GM19452 (cell line): ENCODE measurements at regions not wholly inside any gene's neighbourhood (a gene's known extent, or its start where the extent isn't known, plus 50 kb on each side); places are given as distances from the start of the nearest gene placed in this dataset.
A peak's percentile ranks its signal among the peaks of the same experiment; 100 is the strongest.

Experiments
- ATAC-seq: cut with Tn5 transposase; IDR thresholded peaks from one replicate; pipeline ENCODE4 v1.9.1; 2021; ENCODE audit not compliant: unreplicated experiment

DNA sequence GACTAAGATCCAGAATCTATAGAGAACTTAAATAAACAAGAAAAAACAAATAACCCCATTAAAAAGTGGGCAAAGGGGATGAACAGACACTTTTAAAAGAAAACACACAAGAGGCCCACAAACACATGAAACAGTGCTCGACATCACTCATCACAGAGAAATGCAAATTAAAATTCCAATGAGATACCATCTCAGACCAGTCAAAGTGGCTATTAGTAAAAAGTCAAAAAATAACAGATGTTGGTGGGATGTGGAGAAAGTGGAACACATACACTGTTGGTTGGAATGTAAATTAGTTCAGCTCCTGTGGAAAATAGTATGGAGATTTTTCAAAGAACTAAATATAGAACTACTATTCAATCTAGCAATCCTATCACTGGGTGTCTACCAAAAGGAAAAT, 143.1 kb downstream of the IFI44 start:
- no peak for ATAC-seq

DNA sequence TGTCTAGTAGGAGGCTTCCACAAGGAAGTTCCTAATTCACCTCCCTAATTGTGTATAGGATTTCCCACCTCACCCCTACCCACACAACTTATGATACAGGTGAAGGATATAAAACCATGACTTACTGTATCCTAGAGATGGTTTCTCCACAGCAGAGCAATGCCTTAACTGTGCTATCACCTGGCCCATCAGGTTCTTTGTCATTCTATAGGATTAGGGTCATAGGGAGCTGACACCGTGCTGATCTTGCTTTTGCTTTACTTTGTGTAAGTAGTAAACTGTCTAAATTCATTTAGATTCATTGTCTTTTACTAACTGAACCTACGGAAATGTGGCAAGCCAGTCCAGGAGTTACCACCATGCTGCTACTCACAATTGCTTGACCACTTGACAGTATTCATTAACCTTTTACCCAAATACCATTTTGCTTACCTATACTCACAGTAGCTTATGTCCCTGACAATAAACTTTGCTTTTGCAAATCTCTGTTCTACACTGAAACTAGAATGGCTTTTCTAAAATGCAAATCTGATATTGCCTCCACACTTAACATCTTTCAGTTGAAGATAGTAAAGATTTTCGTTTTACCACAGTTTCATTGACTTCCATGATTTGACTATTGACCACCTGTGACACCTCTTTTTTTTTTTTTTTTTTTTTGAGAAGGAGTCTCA, 147.6 kb downstream of the IFI44 start:
- ATAC-seq, result peak; percentile 77

DNA sequence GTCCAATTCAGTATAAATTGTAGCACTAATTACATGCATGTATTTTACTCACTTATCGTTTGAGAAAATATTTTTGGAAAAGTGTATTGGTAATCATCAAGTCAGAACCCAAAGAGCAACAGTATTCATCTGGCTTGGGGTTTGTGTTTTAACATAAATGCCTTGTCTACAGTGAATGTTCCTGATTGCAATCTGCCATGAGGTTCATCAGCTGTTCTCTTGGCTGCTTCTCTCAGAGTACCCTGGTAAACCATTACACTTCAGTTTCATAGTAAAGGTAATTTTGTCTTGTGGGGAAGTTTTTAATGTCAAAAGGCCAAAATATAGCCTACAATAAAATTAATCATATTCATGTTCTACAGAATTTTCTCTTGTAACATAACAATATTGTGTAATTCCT, 150.3 kb downstream of the IFI44 start:
- ATAC-seq, result no peak

DNA sequence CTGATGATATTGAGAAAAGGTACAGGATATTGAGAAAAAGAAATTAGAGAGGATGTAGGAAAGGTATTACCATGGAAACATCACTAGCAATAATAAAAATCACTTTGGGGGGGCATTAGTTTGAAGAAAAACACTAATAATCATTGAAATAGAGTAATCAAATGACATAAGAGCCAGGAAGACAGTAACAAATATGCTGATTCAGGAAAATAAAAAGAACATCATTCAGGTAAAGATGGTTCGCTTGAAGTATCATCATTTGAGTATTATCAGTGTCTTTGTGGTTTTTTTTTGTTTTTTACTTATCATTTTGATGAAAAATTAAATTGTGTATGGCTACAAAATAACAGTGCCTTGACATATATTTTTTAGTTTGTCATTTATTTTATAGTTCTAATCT, 164.5 kb downstream of the IFI44 start:
- ATAC-seq, result no peak

DNA sequence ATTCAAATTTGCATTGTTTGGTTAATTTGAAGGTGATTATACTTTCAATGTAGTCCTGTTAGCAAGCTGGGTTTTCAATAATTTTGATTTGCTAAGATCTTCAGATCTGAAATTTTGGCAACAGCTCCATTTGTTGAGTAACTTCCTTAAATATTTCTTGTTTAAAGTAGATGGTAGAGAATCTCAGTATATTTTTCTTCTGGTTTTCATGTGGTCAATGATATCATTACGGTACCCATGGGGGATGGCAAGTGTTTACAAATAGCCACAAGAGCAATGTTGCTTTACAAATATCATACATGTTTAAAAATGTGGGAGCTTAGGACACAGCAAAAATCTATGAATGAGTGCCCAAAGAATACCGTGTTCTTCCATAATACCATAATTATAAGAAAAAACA, 175.9 kb downstream of the IFI44 start:
- ATAC-seq, result no peak

DNA sequence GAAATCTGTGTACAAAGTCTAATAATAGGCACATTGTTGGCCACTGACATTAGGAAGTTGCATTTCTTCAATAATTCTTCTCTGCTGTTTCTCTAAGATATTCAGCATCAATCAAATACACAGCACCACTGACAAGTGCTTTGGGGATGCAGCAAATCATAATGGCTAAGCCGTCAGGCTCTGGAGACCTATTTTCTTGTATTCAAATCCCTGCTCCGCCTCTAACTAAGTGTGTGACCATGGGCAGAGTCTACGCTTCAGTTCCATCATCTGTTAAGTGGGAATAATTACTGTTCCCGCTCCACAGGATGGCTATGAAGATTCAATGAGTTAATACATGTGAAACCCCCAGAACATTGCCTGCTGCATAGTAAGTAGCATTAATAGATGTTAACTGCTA, 176.9 kb downstream of the ADGRL4 start:
- ATAC-seq, result no peak

DNA sequence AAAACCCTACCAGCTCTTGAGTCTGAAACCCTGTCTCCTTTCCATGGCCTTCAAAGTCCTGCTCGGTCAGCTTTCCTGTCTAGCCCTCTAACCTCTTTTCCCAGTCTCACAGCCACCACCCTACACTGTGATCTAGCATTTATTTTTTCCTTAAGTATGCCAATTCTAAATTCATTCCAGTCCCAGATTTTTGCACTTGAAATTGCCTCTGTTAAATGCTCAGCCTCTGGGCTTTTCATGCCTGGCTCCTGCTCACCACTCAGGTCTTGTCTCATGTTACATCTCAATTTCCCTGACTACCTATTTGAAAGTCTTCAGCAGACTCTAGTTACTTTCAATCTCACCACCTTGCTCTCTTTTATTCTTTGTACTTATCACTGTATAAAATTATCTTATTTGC, 176.2 kb downstream of the ADGRL4 start:
- no peak for ATAC-seq

DNA sequence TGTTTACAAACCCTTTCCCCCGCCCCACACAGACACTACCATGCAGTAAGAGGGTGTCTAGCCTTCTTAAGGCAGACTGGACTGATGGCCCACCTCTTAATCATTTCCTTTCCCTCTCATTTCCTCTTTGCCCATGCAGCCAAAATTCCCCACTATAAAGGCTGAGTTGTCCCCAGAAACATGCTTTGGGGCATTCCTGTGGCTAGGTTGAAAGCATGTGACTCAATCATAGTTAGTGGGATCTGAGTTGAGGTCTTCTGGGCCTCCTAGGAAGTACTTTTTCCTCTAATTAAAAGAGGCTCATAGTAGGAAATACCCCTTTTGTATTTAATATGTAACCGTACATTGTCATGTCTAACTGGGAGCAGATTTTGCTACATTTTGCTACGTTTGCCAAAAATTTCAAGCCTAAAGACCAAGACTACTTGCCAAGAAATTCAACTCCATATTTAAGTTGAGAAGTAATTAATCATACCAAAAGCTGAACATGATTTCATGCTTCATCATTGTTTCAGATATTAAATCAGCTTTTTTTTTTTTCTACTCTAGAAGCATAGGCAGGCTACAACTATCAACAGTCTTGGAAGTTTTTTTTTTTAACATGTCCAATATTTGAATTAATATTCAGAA, 174.7 kb downstream of the ADGRL4 start:
- ATAC-seq, result no peak

DNA sequence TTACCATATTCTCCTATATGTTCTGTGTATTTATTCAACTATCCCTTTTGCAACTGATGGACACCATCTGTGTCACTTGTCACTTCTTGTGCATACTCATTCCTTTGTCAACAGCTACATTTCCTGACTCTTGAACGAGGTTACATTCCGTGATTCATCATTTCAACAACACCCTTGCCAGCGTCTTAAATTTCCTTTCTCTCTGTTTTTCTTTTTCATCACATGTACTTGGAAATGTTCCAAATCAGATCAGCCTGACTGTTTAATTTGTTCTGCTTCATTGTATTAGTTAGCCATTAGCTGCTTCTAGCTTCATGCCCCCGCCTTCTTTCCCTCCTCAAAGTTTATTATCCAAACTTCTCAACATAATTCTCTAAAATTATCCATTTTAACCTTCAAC, 173.0 kb downstream of the ADGRL4 start:
- ATAC-seq, result no peak

DNA sequence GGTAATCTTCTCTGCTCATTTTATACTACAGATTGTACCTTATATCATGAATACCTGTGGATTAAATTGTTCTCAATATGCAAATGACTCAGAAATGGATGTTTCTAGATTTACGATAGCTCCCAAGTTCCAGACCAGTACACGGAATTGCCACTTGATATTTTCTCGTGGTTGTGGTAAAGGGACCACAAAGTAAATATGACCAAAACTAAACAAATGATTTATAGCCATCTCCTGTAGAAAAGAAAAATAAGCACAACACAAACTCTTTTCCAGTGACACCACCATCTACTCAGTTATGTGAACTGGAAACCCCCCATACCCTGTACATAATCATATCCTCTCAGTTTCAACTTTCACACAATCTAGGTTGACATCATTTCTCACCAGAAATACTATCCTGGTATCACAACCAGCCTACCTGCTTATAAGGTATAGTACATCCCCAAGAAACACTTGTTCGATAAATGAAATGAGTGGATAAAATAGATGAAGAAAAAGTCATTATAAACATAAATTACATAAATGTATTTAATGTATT, 172.3 kb downstream of the ADGRL4 start:
- ATAC-seq, result peak; percentile 58

DNA sequence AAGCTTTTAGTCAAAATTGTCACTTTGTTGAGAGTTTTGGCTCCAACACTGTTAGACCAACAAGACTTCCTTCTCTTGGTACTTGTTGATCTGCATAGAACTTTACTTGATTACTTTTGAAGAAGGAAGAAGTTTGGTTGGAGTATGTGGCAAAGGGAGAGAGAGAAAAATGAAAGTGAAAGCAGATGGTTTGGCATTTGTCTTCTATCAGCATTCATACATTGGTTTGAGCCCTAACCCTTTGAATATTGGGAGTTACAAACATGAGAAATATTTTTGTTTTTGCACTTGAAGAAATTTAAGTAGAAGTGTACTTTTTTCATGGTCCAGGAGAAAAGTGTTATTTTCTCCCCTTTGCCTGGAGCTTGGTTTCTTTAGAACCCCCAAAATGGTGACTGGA, 169.8 kb downstream of the ADGRL4 start:
- no peak for ATAC-seq

DNA sequence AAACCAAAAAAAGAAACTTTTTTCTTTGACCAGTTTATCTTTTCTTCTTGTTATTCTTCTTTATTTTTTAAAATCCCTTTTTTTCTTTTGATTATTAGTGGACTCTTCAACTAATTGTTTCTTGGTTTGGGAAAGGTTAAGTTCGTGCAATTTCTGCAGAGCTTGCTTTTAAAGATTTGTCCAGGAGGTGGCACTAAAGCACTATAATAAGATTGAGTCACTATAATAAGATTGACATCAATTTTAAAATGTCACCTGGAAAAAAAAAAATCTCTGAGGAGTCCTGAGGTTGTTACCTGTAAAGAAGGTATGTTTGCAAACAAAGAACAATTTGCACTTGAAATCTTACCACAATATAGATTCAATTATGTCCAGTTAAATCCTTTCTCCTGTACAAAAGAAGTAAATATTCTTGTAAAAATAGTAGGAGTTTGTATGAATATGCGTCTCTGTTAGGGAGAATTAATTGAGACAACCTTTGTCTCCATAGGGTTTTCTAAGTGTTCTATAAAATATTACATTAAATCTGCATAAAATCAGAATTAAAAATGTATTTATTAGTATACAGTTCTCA, 166.7 kb downstream of the ADGRL4 start:
- peak; percentile 62 for ATAC-seq
